ENCODE measurements at regions not wholly inside any gene's neighbourhood (a gene's known extent, or its start where the extent isn't known, plus 50 kb on each side); places are given as distances from the start of the nearest gene placed in this dataset.

DNA sequence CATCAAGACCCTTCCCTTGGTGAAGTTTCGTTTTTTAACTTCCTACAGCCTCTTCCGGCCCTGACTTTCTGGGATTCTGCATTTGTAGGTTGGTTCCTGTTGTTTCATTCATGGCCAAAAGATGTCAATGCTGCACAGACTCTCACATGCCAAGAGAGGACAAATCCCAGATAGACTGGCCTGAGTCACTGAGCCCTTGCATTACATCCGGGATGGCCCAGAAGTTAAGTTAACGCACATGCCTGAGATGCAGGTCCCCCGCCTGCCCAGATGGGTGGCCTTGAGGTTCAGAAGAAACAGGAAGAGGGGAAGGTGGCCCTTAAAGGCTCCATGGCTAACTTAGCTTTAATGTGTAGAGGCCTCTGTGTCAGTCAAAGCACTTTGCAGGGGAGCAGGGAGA is 51.6 kb upstream of the SRGAP3 start:
- TF ChIP-seq, protein P1, sequence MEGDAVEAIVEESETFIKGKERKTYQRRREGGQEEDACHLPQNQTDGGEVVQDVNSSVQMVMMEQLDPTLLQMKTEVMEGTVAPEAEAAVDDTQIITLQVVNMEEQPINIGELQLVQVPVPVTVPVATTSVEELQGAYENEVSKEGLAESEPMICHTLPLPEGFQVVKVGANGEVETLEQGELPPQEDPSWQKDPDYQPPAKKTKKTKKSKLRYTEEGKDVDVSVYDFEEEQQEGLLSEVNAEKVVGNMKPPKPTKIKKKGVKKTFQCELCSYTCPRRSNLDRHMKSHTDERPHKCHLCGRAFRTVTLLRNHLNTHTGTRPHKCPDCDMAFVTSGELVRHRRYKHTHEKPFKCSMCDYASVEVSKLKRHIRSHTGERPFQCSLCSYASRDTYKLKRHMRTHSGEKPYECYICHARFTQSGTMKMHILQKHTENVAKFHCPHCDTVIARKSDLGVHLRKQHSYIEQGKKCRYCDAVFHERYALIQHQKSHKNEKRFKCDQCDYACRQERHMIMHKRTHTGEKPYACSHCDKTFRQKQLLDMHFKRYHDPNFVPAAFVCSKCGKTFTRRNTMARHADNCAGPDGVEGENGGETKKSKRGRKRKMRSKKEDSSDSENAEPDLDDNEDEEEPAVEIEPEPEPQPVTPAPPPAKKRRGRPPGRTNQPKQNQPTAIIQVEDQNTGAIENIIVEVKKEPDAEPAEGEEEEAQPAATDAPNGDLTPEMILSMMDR (IDR thresholded peaks at IDR 0.05; ENCODE audit: low read depth, low read length) = no peak
- TF ChIP-seq EZH2phosphoT487 (IDR thresholded peaks at IDR 0.05; ENCODE audit: low read depth) = no peak

Measured in OCI-LY3 (cell line).